HS-27A (cell line): ENCODE measurements at regions not wholly inside any gene's neighbourhood (a gene's known extent, or its start where the extent isn't known, plus 50 kb on each side); places are given as distances from the start of the nearest gene placed in this dataset.

ENCODE experiments used
- DNase-seq: peaks from one replicate; pipeline ENCODE4 v3.0.0-alpha.2; 2012; ENCODE audit warnings: low read depth, missing footprints

DNA sequence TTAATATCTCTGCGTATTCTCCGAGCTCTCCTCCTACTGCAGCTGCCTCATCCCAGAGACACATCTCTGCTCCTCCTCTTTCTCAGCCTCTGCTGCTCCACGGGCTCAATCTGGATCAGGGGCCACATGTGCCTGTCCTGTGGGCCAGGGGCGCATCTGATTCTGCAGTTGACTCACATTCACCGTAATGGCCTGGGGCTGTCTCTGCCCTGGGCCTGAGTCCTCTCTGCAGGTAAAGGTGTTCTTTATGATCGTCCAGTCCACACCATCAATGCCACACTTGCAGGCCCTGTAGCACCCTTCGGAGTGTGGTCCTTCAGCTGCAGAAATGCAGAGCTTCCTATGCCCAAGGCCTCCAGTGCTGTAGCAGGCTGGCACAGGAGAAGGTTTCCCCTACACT, 154.5 kb downstream of the OAT start:
- no peak for DNase-seq

DNA sequence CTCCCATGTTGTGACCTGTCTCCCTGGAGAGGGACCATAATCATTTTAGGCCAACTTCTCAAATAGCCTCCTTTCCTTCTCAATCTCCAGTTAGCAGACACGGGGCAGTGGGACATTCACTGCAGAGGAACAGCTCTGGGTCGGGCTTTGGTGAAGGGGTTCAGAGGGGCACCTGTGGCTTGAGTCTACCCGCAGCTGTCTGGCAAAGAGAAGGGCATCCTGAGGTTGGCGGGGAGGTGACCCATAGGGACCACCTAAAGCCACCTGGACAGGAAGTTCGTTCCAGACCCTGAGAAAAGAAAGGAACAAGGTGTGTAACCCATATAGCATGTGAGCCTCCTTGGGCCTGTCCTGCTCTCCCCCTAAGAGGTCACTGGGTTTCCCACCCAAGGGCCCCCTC, 155.0 kb downstream of the OAT start:
- DNase-seq, result no peak

DNA sequence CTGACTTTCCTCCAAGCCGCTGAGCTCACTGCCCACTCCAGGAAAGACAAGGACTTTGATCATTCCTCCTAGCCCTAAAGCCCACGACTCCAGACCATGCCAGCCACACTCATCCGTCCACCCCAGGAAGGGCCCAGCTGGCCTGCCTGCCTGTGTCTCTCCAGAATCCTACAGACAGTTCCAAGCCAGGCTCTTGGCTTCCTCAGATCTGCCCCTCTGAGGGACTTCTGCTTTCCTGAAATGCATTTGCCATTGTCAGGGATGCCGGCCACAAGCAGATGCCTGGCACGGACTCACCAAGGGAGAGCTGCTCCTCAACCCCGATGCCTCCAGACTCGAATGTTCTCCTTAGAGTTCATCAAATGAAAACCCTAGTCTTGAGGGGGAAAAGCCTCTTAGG, 155.8 kb downstream of the OAT start:
- no peak for DNase-seq

DNA sequence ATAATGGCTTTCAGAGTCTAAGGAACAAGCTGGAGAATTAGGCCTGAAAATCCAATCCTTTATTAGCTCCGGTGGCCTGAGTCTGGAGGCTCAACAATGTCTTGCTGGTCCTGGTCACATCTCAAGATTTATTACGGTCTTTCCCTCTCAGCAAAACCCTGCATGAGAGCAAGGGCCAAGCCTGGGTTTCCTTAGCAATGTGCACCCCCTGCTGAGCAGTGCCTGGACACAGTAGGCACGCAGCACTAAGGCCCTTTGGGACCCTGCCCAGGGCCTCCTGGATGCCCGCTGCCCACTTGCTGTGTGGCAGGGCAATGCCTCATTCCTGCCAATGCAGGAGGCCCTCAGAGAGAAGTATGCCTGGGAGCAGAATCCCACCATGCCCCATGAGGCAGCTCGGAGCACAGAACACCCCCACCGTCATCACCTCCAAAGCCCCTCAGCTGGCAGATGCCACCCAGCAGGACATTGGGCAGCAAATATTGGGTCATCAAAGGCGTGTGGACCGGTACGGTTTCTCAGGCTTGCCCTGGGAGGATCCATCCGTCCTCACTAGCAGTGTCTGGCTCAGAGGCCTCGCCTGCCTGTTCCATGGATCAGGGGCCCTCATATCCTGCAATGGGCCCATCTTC, 156.4 kb downstream of the OAT start:
- no peak for DNase-seq

DNA sequence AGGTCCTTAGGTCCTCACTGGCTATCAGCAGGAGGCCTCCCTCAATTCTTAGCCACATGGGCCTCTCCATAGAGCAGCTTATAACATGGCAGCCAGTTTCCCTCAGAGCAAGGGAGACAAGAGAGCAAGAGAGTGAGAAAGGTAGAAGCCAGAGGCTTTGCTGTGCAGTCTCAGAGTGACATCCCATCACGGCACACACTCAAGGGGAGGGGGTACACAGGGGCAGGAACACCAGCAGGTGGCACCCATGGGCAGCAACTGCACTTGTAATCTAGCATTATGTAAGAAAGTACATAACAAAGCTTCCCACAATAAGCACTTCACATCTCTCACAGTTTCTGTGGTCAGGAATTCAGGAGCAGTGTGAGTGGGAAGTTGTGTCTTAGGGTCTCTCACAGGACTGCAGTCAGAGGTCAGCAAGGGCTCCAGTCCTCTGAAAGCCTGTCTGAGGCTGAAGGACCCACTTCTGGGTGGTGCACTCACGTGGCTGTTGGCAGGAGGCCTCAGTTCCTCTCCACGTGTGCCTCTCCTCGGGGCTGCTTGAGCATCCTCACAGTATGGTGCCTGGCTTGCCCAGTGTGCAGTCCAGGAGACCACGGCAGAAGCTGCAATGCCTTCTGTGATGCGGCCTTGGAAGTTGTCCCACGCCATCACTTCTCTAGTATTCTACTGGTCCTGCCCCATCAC, 159.4 kb downstream of the OAT start:
- DNase-seq, result no peak

DNA sequence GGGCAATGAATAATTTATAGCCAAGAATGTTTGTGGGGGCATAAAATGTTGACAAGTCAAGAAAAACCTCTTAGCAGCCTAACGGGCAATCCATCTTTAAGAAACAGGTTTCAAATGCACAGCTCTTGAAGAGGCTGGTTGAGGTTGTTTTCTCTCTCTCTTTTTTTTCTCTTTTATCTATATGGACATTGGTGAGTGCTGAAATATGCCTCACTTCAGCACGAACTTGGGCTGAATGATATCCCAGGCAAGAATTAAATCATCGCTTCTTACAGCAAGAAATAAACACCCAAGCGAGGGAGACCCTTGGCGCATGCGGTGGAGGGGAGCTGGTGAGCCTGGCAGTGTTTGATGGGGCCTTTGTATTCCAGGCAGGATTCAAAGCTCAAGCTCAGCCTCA, 160.9 kb downstream of the OAT start:
- no peak for DNase-seq

DNA sequence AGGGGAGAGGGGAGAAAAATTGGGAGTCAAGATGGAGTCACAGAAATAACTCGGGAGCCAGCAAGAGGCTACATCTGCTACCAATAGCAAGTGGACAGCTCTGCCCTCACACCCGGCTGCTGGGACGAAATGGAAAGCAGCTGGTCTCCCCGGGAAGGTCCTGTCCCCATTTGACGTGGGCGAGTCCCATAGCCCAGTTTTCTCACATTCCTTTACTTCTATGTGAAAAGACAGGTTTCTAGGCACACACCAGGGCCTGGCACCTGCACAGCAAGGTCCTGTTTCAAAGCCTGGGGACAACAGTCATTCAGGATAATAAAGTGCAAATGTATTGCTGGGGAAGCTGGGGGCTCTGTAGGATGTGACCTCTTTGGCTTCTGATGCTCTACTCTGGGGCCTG, 162.6 kb downstream of the OAT start:
- DNase-seq, result no peak

DNA sequence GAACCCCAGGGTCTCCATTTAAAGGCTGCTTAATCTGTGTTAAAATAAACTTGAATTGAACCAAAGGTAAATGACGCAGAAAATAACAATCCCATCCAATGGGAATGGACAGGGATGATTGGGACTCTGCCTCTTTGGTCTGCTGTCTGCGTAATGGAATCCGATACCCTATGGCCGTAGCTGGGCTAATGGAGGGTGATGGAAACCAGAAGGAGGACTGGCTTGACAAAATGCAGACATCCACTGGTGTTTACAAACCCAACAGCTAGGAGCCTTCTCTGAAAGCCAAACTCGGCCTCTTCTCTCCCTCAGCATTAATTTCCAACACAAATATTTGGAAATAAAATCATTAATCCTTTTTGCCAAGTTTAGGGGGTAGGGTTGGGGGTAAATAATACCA, 162.2 kb upstream of the CHST15 start:
- no peak for DNase-seq

DNA sequence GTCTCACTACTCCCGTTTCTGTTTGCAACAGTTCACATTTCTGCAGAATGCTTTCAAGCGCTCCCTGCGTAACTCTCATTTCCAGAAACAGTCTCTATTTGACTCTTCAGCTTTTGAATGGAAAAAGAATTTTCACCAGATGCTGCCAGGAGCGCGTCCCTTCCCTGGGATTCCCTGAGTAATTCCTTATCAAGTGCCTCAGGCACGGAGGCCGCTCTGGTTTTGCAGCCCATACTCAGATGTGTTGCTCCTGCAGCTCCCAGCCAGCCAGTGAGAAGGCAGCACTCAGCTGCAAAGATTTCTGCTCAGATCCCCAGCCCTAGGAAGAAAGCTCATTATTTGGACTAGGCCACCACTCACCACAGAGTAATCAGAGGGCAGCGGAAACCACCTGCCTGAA, 161.1 kb upstream of the CHST15 start:
- no peak for DNase-seq

DNA sequence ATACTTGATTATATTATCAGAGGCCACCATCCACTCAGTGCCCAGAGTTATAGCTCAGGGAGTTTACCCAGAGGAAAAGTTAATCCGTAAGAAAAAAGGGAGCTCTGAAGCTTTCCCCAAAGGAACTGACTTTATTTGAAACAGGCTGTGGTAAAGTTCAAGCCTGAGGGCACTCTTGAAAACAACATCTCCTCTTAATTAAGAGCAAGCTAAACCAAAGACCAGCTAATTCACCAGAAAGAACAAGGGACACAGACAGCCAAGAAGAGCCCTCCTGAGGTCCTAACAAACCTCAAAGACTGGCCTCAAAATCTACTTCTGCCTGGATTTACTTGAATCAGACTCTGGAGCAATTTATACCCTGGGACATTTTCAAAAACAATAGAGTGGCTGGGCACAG, 159.6 kb upstream of the CHST15 start:
- no peak for DNase-seq

DNA sequence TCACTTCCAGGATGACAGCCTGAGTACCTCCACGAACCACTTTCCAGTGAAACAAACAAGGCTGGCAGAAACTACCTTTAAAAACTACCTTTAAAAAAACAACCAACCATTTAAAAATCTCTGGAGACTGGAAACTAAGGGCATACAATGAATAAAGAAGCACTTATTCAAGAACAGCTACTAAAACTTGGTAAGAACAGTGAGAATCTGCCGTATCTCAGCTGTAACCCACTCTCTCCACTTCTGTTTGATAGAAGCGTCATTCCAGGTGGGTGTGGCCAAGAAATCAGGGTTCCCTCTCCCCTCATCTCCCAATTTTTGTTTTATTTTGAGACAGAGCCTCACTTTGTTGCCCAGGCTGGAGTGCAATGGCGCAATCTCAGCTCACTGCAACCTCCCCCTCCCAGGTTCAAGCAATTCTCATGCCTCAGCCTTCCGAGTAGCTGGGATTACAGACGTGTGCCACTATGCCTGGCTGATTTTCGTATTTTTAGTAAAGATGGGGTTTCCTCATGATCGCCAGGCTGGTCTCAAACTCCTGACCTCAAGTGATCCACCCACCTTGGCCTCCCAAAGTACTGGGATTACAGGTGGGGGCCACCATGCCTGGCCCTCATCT, 158.8 kb upstream of the CHST15 start:
- no peak for DNase-seq

DNA sequence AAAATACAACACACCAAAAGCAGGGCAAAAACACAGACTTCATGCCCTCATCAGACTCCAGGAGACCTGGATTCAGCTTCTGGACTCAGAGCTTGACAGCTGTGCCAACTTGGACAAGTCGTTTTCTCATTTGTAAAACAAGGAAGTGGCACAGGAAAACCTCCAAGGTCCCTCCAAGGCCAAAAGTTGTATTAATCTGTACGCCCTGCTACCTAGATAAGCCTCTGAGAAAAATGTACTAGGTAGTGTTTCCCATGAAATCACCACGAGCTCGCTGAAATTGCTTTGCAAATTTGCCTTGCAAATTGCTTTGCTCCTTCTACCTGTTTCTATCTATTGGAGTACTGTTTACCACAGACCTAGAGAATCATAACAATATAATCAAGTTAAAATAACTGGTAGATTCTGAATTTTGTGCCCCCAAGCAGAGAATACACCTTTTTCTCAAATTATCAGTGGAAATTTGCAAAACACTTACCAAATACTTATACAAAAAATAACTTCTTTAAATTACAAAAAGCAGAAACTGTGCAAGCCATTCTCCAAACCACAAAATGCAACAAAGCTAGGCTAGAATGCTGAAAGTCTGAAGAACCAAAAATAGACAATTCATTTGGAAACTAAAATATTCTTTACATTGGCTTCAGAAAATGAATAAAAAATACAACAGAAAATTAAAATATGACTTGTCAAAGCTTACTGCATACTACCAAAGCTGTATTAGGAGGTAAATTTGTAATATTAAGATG, 158.1 kb upstream of the CHST15 start:
- DNase-seq, result no peak

DNA sequence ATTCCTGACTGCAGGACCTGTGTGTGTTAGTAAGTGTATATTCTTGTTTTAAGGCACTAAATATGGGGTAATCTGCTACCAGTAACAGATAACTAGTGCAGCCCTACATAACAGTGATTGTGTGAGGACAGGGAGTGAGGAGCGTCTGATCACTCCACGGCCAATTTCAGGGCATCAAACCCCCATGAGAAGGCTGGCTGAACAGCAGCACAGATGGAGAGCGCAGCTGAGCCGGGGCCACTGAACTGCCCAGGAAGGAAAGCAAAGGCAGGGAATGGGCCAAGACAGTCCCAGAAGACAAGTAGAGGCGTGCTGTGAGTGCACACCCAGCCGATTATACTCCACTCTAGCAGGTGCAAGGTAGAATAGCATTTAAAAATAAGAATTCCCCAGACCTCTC, 157.1 kb upstream of the CHST15 start:
- no peak for DNase-seq

DNA sequence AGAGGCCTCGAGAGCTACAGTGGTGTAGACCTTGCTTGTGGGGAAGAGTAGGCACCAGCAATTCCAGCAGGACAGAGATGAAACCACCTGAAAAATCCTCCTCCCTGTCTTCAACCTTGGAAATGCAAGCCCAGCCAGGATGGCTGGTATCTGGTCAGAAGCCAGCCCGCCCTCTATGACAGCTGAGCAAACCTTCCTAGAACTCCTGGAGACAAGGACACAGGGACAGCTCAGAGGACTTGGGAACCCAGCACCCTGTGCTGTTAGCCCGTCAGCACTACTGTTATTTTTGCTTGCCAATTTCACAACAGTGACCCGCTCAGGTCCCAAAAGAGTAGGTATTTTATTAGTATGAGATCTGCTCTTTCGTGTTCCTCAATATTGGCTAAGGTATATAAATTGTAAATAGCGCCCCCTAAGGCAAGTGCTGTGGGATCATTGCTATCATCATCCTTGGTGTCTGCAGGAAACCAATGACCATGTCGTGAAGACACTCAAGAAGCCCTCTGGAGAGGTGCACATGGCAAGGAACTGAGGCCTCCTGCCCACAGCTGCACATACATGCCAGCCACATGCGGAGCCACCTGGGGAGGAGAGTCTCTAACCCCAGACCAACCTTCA, 156.5 kb upstream of the CHST15 start:
- no peak for DNase-seq

DNA sequence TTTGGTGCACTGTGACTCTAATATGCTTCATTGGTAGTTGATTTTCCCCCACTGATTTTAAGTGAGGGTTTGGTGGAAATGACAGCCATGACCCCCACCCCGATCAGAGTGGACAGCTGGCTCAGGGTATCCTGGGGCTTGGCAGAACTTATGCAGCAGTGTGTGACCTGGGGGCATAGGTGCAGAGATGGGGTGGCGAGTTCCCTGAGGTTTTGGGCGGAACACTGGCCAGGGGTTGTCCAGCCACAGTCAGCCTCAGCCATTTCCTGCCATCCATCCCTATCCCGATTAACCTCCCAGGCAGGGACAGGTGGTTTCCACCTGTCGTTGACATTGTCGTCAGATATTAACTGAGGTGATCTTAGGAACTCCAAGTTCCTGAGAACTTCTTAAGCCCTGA, 155.8 kb upstream of the CHST15 start:
- DNase-seq, result no peak

DNA sequence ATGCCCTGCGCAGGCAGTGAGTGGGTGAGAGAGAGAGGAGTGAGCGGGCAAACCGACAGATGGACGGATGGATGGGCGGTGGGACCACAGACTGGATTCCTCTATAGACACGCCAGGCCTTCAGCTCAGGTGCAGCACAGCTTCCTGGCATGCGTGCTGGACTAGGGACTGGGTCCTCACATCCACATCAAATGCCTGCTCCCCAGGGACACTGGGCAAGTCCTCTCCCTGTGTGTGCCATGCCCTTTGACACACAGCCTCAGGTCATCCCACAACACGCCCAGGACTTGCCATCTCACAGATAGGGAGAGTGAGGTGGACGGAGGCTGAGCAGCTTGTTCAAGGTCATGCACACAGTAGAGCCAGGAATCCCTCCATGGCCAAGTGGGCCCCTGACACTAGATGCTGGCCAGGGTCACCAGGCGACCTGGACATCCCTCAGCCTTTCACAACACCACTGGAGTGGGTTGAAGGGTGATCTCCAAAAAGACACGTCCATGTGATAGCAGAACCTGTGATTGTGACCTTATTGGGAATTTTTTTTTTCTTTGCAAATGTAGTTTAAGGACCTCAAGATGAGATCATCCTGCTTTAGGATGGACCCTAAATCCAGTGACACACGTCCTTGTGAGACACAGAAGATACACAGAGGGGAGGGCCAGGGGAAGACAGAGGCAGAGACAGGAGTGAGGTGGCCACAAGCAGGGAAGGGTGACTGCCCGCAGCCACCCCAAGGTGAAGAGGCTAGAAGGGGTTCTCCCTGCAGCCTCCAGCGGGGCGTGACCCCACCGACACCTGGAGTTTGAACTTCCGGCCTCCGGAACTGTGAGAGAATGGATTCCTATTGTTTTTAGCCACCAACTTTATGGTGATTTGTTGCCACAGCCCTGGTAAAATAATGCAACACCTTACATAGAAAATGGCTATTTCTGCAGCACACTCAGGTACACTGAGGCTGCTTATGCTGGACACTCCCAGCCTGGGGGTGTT, 155.0 kb upstream of the CHST15 start:
- DNase-seq, result no peak

DNA sequence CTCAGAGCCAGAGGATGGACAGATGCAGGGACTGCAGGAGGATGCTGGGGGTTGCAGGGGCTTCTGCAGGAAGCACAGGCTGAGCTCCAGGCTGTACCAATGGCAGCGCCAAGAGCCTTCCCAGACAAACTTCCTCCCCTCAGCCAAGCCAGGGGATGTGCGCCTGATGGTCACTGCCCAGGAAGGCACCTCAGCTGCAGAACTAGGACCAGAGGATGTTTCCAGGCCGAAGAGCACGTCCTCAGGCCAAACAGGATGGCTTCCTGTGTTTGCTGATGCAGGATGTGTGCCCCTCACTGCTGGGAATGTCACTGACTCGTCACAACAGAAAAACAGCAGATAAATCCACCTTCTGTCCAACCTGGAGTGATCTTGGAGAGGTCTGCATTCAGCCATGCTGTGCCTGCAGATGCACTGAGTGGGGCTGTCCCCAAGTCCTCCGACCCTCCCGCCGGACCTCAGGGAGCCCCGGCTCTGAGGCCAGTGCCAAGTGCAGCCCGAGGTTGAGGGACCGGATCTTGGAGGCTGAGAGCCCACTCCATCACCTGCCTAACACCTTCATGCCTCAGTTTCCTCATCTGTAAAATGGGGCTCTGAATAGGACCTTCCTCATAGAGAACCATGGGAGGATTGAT, 152.5 kb upstream of the CHST15 start:
- no peak for DNase-seq

DNA sequence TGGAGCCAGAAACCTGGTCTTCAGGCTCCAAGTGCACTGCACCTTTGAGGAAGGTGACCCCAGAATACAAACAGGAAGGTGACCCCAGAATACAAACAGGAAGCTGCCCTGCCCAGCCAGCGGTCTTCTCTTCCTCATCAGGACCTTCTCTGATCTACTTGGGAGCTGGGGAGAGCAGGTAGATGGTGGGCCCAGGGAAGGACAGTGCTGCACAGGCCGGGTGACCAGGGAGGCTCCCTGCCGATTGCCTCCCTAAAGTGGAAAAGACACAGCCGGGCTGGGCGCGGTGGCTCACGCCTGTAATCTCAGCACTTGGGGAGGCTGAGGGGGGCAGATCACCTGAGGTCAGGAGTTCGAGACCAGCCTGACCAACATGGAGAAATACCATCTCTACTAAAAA, 151.8 kb upstream of the CHST15 start:
- no peak for DNase-seq

DNA sequence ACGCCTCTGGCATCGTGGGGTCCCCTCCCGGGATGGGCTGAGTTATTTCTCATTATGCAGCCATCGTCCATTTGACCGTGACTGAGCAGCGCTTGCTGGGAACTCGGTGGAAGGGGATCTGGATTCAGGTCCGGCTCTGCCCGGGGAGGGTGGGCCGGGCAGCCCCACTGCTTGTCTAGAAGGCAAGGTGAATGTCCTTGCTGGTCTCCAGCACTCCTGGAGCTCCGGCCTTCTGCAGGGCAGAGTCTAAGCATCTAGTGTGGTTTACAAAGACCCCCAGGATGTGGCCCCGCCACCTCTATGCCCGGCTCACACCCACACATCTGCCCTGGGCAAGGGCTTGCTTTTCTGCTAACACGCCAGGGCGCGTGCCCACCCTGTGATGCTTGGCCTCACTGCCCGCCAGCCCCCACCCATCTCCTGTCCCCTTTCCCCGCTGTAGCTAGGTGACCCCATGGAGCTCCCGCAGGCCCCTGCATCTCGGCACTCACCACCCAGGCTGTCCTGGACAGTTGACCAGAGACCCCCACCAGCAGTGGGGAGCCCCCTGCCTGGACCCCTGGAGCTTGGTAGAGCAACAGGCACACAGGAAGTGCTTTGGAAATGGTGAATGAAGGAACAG, 151.0 kb upstream of the CHST15 start:
- DNase-seq, result no peak

DNA sequence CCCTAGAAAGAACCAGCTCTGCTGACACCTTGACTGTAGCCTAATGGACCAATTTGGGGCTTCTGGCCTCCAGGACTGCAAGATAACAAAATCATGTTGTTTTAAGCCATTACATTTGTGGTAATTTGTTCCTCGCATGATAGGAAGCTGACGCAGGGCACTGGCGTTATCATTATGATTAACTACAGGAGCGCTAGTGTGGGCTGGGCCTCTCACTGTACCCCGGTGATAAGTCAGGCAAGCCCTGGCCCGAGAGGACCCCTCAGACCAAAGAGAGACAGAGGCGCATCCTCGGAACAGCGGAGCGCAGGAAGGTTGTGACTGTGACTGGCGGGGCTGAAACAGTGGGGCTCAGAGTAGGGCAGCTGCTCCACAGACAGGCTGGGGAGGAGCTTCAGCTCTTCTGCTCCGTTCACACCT, 150.3 kb upstream of the CHST15 start:
- DNase-seq, result no peak
